ENCODE measurements at regions not wholly inside any gene's neighbourhood (a gene's known extent, or its start where the extent isn't known, plus 50 kb on each side); places are given as distances from the start of the nearest gene placed in this dataset.

DNA sequence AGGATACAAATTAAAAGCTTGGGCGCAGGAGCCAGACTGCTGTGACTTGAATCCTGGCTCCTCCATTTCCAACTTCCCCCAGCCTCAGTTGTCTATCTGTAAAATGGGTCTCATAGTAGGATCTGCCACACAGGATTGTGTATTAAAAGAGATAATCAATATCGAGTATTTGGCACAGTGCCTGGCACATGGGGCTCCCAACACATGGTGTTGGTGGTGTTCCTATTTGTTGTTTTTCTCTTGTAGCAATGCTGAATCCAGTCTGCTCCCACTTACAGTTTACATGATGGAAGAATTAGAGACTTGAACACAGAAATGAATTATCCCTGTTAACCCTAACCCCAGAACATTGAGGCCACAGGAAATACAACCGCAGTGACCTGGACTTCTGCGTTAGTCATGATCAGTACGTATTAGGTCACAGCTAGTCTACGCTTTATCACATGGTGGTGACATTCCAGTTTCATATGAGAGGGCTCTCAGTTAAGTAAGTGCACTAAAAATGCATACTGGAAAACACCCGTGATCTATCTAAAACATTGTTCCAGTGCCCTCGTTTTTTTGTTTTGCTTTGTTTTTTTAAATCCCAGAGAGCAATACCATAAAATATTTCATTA is 169.5 kb upstream of the KLF14 start:
- peaks cover 56 to 86% (median 77%) of the 10 kb centered on the region in 10 experiments for H3K4me1 ChIP-seq
- peaks cover 72 to 100% (median 100%) of the 10 kb centered on the region in 11 experiments for H4K20me1 ChIP-seq
- no peak overlapping the region for H3K4me3 ChIP-seq
- H3K9ac ChIP-seq, result no peak overlapping the region
- no peak for TF ChIP-seq Cebpa-rat (IDR thresholded peaks at IDR 0.05)
- H3K9me3 ChIP-seq (replicated peaks in 1 of 11), result no peaks in the 10 kb centered on the region
- H3K27me3 ChIP-seq, result no peaks in the 10 kb centered on the region
- H3K27ac ChIP-seq, result no peak overlapping the region
- H3K4me2 ChIP-seq, result peak overlapping the region in 7 of 11 experiments; percentile 68 to 77 (median 71); a peak in 8 of 22 replicates
- H3K36me3 ChIP-seq, result peaks cover 34 to 100% (median 86%) of the 10 kb centered on the region in 11 experiments; a peak in 21 of 22 replicates

DNA sequence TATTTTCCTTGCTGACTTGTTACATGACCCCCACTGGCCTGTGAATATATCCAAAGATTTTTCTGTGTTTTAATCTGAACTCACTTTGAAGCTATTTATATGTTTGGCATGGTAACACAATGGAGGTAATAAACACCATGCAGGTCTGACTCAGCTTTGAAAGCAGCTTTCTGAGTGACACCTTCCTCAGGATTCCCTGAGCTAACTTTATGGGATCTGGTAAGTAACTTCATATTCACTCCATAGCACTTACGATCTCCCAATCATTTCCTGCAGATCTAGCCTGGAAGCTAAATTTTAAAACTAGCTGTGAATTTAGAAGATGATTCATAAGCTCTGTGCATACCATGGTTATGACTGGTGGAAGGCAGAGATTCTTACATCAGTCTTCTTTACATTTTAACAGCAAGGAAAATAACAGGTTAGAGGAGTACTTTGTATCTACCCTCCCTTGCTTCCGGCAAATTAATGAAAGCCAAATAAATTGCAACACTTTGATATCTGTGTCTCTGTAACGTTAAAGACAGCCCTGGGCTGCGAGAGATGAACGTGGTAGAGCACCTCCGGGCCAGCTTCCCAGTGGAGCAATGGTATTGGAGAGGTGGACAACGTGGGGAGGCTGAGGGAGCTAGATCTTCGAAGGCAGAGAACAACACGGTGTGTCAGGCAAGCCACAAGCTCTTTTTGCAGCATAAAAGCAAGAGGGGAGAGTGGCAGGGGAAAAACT is 170.2 kb upstream of the KLF14 start:
- TF ChIP-seq Cebpa-rat (IDR thresholded peaks at IDR 0.05), result no peak
- peaks cover 52 to 85% (median 74%) of the 10 kb centered on the region in 10 experiments for H3K4me1 ChIP-seq
- peaks cover 65 to 100% (median 99%) of the 10 kb centered on the region in 11 experiments for H4K20me1 ChIP-seq
- H3K4me2 ChIP-seq, result peak overlapping the region in 3 of 11 experiments; percentile 71 to 75 (median 74); a peak in 3 of 22 replicates
- no peak overlapping the region for H3K27ac ChIP-seq
- no peak overlapping the region for H3K4me3 ChIP-seq
- peaks cover 36 to 100% (median 86%) of the 10 kb centered on the region in 11 experiments; a peak in 21 of 22 replicates for H3K36me3 ChIP-seq
- H3K9me3 ChIP-seq (replicated peaks in 1 of 11), result no peaks in the 10 kb centered on the region
- no peaks in the 10 kb centered on the region for H3K27me3 ChIP-seq
- peak overlapping the region in 1 of 11 experiments; percentile 1; a peak in 1 of 22 replicates for H3K9ac ChIP-seq

DNA sequence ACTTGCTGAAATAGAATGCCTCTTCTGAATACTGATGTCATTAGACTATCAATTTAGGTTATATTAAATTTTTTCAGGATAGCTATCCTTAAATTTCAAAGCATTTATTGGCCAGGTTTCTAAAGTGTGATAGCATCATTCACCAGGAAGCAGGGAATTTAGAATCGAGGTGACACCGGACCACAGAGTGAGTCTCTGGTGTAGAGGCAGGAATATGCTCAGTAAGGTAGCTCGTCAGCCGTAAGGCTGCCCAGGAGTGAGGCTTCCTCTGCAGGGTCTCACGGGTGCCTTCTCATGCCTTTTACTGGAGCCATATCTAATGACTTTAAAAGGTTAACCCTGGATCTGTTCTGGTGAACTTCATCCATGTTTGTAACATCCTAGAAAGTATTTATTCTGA is 170.8 kb upstream of the KLF14 start:
- peaks cover 59 to 100% (median 99%) of the 10 kb centered on the region in 11 experiments for H4K20me1 ChIP-seq
- H3K9ac ChIP-seq, result no peak overlapping the region
- no peak overlapping the region for H3K4me3 ChIP-seq
- H3K36me3 ChIP-seq, result peaks cover 42 to 100% (median 86%) of the 10 kb centered on the region in 11 experiments; a peak in 21 of 22 replicates
- peaks cover 52 to 85% (median 74%) of the 10 kb centered on the region in 10 experiments for H3K4me1 ChIP-seq
- peak overlapping the region in 2 of 11 experiments; percentile 7 to 75; a peak in 4 of 22 replicates for H3K4me2 ChIP-seq
- no peak for TF ChIP-seq Cebpa-rat (IDR thresholded peaks at IDR 0.05)
- no peaks in the 10 kb centered on the region for H3K9me3 ChIP-seq (replicated peaks in 1 of 11)
- no peak overlapping the region for H3K27ac ChIP-seq
- H3K27me3 ChIP-seq, result no peaks in the 10 kb centered on the region

DNA sequence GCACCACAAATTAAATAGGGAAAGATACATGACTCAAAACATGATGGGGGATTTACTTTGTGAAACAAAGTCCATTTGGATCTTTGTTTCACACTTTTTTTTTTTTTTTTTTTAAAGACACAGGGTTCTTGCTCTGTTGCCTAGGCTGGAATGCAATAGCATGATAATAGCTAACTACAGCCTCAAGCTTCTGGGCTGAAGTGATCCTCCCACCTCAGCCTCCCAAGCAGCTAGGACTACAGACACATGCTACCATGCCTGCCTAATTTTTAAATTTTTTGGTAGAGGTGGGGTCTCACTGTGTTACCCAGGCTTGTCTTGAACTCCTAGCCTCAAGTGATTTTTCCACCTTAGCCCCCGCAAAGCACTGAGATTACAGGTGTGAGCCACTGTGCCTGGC is 172.6 kb upstream of the KLF14 start:
- H3K27ac ChIP-seq, result no peak overlapping the region; a peak in 1 of 22 replicates
- no peak overlapping the region for H3K4me3 ChIP-seq
- no peak overlapping the region for H3K9ac ChIP-seq
- peaks cover 41 to 100% (median 84%) of the 10 kb centered on the region in 11 experiments for H4K20me1 ChIP-seq
- H3K36me3 ChIP-seq, result peaks cover 43 to 95% (median 79%) of the 10 kb centered on the region in 11 experiments; a peak in 21 of 22 replicates
- no peak for TF ChIP-seq Cebpa-rat (IDR thresholded peaks at IDR 0.05)
- no peaks in the 10 kb centered on the region for H3K27me3 ChIP-seq
- peaks cover 53 to 85% (median 74%) of the 10 kb centered on the region in 10 experiments for H3K4me1 ChIP-seq
- peak overlapping the region in 6 of 11 experiments; percentile 8 to 49 (median 20); a peak in 6 of 22 replicates for H3K4me2 ChIP-seq
- no peaks in the 10 kb centered on the region for H3K9me3 ChIP-seq (replicated peaks in 1 of 11)

DNA sequence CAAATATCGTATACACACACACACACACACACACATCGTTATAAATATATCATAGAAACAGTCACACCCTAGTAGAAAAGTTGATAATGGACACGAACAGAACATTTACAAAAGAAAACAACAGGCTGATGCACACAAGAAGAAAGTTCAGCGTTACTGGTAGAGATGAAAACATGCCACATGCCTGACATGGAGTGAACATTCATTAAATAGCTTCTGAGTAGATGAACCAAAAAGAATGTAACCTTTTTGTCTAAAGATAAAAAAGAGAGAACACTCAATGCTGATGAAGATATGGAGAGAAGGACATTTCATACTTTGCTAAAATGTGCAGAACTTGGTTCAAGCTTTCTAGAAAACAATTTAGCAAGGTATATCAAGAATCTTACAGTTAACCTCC is 173.4 kb upstream of the KLF14 start:
- Histone ChIP-seq H3K4me2 (no peak overlapping the region), H3K27ac (no peak overlapping the region)

DNA sequence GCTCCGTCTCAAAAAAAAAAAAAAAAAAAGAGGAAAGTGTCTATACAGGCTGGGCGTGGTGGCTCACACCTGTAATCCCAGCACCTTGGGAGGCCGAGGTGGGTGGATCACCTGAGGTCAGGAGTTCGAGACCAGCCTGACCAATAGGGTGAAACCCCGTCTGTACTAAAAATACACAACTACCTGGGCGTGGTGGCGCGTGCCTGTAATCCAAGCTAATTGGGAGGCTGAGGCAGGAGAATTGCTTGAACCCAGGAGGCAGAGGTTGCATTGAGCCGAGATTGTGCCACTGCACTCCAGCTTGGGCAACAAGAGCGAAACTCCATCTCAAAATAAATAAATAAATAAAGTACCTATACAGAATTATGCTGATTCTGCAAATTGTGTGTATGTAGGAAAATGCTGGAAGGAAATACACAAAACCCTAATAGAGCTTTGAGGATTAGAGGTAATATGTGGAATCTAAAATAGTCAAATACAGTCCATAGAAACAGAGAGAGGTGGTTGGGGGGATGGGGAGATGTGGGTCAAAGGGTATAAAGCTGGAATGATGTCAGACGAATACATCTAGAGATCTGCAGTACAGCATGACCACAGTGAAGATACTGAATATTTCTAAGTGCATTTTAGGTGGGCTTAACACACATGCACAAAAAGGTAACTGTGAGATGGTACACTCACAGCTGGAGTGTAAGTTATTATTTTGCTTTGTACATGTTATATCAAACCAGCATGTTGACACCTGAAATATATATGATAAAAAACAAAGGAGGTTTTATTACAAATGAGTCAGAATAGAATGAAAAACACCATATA is 174.5 kb upstream of the KLF14 start:
- TF ChIP-seq Cebpa-rat (IDR thresholded peaks at IDR 0.05), result no peak
- Histone ChIP-seq H3K4me2 (peak overlapping the region in 9 of 11 experiments; percentile 90 to 99 (median 96); a peak in 17 of 22 replicates), H3K9ac (no peak overlapping the region), H3K4me3 (peak overlapping the region in 2 of 10 experiments; percentile 73; a peak in 1 of 20 replicates), H4K20me1 (peaks cover 22 to 100% (median 64%) of the 10 kb centered on the region in 11 experiments; a peak in 21 of 22 replicates), H3K4me1 (peaks cover 48 to 74% (median 61%) of the 10 kb centered on the region in 10 experiments), H3K9me3 (replicated peaks in 1 of 11) (no peaks in the 10 kb centered on the region), H3K27me3 (no peaks in the 10 kb centered on the region), H3K27ac (no peak overlapping the region), H3K36me3 (peaks cover 30 to 80% (median 59%) of the 10 kb centered on the region in 11 experiments; a peak in 21 of 22 replicates)

More for the DNA sequence above, 173.4 kb upstream of the KLF14 start:
- TF ChIP-seq Cebpa-rat (IDR thresholded peaks at IDR 0.05), result no peak
- H3K27me3 ChIP-seq, result no peaks in the 10 kb centered on the region
- H3K4me3 ChIP-seq, result no peak overlapping the region
- no peak overlapping the region for H3K9ac ChIP-seq
- no peaks in the 10 kb centered on the region for H3K9me3 ChIP-seq (replicated peaks in 1 of 11)
- peaks cover 41 to 91% (median 70%) of the 10 kb centered on the region in 11 experiments; a peak in 21 of 22 replicates for H3K36me3 ChIP-seq
- peaks cover 53 to 85% (median 70%) of the 10 kb centered on the region in 10 experiments for H3K4me1 ChIP-seq
- H4K20me1 ChIP-seq, result peaks cover 33 to 100% (median 75%) of the 10 kb centered on the region in 11 experiments

DNA sequence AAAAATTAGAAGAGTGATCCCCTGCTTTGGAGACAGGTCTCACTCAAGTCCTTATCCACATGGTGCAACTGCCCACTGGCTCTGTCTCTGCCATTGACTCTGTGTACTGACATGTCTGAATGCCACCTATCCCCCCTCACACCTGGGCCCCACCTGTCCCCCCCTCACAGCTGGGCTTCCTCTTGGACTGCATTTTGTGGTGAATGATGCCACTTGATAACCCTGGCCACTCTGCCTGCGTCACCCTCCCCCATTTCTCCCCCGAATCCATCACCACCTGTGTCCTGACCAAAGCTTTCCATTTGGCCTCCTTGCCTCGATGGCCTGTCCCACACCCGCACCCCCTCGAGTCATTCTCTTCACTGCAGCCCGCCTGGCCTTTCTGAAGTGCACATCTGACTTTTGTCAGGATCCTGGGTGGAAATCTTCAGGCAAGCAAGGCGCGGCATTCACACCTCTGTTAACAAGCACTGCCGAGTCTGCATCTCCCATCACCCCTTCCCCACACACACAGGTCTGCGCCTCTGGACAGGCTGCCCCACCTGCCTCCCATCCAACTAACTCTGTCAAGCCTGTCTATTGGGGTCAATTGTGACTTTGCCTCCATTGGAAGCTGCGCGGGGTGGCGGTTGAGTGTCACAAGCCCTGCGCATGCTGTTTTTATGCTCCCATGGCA is 175.3 kb upstream of the KLF14 start:
- peak overlapping the region in 9 of 11 experiments; percentile 38 to 98 (median 97); a peak in 10 of 22 replicates for H3K27ac ChIP-seq
- H3K9me3 ChIP-seq (replicated peaks in 1 of 11), result no peaks in the 10 kb centered on the region
- peak overlapping the region in 6 of 10 experiments; percentile 2 to 84 (median 73); a peak in 8 of 20 replicates for H3K4me3 ChIP-seq
- H3K4me2 ChIP-seq, result peak overlapping the region in 10 of 11 experiments; percentile 90 to 99 (median 96); a peak in 20 of 22 replicates
- no peaks in the 10 kb centered on the region for H3K27me3 ChIP-seq
- H4K20me1 ChIP-seq, result peaks cover 18 to 100% (median 57%) of the 10 kb centered on the region in 11 experiments; a peak in 21 of 22 replicates
- H3K36me3 ChIP-seq, result peaks cover 24 to 72% (median 52%) of the 10 kb centered on the region in 11 experiments; a peak in 21 of 22 replicates
- H3K4me1 ChIP-seq, result peaks cover 56 to 74% (median 64%) of the 10 kb centered on the region in 10 experiments
- TF ChIP-seq Cebpa-rat (IDR thresholded peaks at IDR 0.05), result no peak
- peak overlapping the region in 5 of 11 experiments; percentile 7 to 89 (median 83); a peak in 6 of 22 replicates for H3K9ac ChIP-seq

Measured in BLaER1 treated with 17β-estradiol and CSF1 and Interleukin-3, amounts not matched to agents 10 nM and 100 nM (cell line).